ENCODE measurements at regions not wholly inside any gene's neighbourhood (a gene's known extent, or its start where the extent isn't known, plus 50 kb on each side); places are given as distances from the start of the nearest gene placed in this dataset.

DNA sequence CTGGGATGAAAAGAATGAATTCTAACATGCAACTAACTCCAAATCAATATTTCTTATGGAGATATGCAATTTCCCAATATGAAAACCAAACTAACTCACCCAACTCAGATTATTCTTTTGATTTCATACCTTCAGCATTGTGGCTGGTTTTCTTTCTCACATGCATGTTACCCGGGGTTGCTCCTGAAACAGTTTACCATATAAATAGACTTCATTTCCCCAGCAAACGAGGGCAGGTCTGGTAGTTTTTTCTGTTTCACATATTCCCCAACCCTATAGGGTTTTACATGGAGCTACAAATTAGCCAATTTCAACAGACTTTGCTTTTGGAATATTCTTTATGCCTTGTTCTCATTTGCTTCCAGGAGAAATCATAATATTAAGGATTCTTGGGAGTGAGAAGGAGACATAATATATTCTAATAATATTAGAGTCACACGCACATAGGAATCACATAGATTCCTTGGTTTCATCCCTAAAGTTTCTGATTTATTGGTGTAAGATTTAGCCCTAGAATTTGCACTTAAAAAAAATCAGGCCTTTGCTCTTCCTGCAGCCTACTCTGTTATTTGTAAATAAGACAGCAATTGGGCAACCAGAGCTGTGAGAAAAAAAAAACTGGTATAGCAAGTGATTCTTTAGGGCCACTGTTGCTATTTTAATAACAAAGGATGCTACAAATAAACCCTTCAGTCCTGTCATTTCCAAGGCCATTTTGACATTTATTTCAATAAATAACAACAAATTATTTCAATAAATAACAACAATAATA lies 60.3 kb upstream of the FAM20A start:
- no peak for DNase-seq

DNA sequence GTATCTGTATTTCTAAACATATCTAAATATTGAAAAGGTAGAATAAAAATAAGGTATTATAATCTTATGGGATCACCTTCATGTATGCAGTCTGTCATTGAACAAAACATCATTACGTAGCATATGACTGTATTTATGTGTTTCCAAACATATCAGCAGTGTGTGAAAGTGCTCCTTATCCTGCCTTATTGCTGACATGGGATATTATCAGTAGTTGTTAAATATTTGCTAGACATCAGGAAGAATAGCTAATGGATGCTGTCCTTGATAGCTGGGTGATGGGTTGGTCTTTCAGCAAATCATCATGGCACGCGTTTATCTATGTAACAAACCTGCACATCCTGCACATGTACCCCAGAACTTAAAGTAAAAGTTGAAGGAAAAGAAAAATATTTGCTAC lies 59.1 kb upstream of the FAM20A start:
- DNase-seq, result no peak

GRCh38 chr17:68658999-68659780 lies 58.0 kb upstream of the FAM20A start:
- DNase-seq, result no peak

GRCh38 chr17:68657576-68657975 lies 56.4 kb upstream of the FAM20A start:
- no peak for DNase-seq

DNA sequence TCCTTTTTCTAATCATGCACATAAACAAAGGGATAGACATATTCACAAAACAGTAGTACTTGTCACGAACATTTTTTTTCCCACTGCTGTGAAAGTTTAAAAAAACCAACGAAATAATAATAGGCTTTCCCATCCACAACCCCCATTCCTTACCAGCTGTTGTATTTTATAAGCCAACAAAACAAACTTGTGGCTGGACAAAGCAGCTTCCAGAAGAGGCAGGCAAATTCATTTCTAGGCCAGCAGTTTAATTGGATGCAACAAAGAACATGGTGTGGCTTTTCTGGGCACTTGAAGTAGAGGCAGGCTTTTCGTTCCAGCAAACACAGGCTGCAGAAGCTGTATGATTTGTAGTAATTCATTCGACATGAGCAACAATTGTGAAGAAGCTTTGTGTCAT lies 56.0 kb upstream of the FAM20A start:
- DNase-seq, result no peak

DNA sequence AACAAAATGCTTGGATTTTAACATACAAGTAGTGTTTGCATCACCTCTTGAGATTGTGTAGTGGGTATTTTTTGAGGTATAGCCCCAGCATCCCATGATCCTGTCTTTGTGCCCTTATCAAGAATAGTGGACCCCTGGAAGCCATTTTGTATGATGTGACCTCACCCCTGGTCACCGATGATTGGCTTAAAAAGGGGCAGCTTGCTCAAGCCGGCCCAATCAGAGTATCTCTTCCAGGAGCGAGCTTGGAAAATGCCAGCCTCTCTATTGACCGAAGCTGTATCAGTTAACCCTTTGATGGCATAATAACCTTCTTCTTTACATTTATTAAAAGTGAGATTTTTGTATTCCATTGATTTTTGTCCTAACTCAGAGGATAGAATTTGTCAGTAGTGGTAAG lies 55.5 kb upstream of the FAM20A start:
- DNase-seq, result no peak

Data from muscle of arm (tissue), 1 donor.